Prostate gland (tissue), 2 donors: ENCODE measurements at regions not wholly inside any gene's neighbourhood (a gene's known extent, or its start where the extent isn't known, plus 50 kb on each side); places are given as distances from the start of the nearest gene placed in this dataset.

ENCODE experiments used
- DNase-seq: peaks from one replicate; pipeline ENCODE4 v3.0.0-alpha.2; 2019; ENCODE audit warnings: low spot score
- H3K27ac ChIP-seq, 2 donors: fragments of 200-600 bp; sonication (generic); 2 replicates each; pipeline ENCODE4 v1.5.1; 2017 to 2019
- H3K27me3 ChIP-seq: fragments of 200-600 bp; sonication (generic); replicated peaks from 2 replicates; pipeline ENCODE4 v1.5.1; 2019; ENCODE audit not compliant: insufficient read depth
- H3K36me3 ChIP-seq, 2 donors: fragments of 200-600 bp; sonication (generic); 1 replicate in 1 of 2; 2 replicates in 1 of 2; pipeline versions ENCODE4 v1.5.1 to v1.8.1; 2017 to 2019
- H3K4me1 ChIP-seq: fragments of 200-600 bp; sonication (generic); replicated peaks from 2 replicates; pipeline ENCODE4 v1.5.1; 2019
- H3K4me3 ChIP-seq, 2 donors: fragments of 200-600 bp; sonication (generic); 2 replicates each; pipeline ENCODE4 v1.5.1; 2017 to 2019
- H3K9me3 ChIP-seq: fragments of 200-600 bp; sonication (generic); 2 replicates; pipeline ENCODE4 v1.5.1; 2017
- POLR2A ChIP-seq: fragments of 450-650 bp; IDR thresholded peaks from one replicate; pipeline ENCODE4 v1.6.1; 2016; ENCODE audit warnings: antibody characterized with exemption, mild to moderate bottlenecking
- POLR2AphosphoS5 ChIP-seq: sonication (generic); formaldehyde crosslinking; IDR thresholded peaks from one replicate; pipeline ENCODE4 v1.6.1; 2017; ENCODE audit warnings: antibody characterized with exemption
- WGBS: methylation state at CpG from one replicate; pipeline ENCODE4 v1.1.5; 2018; 5-methylcytosine and 5-hydroxymethylcytosine counted together
- intact Hi-C: fragments of 100-400 bp; cut with DNase I; formaldehyde crosslinking; loops from one replicate; pipeline ENCODE4 v1.14.2; 2022
- TF ChIP-seq, protein P1 (sequence below), 4 experiments: fragments of 200-600 bp in 2 of 4; fragments of 450-650 bp in 2 of 4; sonication (generic) in 2 of 4; IDR thresholded peaks; 1 replicate in 3 of 4; 2 replicates in 1 of 4; pipeline ENCODE4 v1.5.1; 2016 to 2019; ENCODE audit warnings: antibody characterized with exemption in 4 of 4, mild to moderate bottlenecking in 2 of 4, moderate library complexity in 2 of 4

DNA sequence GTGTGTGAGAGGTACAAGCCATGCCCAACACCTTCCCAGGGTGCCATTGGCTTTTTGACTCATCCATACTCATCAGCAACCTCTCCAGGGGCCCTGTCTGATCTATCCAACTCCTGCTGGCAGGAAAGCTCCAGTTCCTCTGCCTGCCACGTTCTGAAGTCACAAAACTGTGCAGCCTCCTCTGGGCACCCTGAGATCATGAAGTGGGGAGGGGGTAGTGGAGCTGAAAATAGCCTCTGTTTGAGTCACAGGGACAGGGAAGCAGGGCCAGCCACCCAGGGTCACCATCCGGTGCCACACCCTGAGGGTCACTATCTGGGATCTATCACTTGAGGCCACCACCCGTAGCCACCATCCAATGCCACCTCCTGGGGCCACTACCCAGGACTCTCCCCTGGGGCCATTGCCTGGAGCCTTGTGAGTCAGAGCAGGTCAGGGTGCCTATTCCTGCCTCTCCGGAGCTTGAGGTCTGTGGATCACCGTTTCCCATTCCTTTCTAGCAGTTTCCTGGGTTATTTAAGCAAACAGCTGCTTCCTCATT is 172.1 kb downstream of the NUFIP1 start:
- WGBS, result 61% methylated on average over 5 of the region's 5 CpGs
- DNase-seq, result no peak

DNA sequence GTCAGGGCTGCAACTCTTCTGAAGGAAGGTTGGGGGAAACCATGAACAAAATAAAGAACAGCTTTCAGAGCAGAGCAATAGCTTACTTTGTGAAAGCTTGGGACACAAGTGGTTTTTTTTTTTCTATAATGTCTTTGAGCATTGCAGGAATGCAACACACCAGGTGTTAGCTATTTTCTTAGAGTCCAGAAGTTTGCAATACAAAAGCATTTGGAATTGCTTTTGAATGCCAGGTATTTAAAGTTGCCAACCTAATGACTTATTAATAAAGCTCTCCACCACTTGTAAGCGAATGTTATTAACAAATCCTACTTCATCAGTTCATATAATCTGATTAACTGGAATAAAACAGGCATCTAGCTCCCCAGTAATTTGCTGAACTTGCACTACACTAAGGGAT is 172.6 kb downstream of the NUFIP1 start:
- Histone ChIP-seq H3K27ac (no peak overlapping the region), H3K4me1 (no peaks in the 10 kb centered on the region), H3K27me3 (no peaks in the 10 kb centered on the region), H3K4me3 (no peak overlapping the region), H3K9me3 (no peaks in the 10 kb centered on the region), H3K36me3 (no peaks in the 10 kb centered on the region)
- no peak for DNase-seq
- TF ChIP-seq POLR2AphosphoS5 (no peak), POLR2A (no peak)
- TF ChIP-seq, protein P1, sequence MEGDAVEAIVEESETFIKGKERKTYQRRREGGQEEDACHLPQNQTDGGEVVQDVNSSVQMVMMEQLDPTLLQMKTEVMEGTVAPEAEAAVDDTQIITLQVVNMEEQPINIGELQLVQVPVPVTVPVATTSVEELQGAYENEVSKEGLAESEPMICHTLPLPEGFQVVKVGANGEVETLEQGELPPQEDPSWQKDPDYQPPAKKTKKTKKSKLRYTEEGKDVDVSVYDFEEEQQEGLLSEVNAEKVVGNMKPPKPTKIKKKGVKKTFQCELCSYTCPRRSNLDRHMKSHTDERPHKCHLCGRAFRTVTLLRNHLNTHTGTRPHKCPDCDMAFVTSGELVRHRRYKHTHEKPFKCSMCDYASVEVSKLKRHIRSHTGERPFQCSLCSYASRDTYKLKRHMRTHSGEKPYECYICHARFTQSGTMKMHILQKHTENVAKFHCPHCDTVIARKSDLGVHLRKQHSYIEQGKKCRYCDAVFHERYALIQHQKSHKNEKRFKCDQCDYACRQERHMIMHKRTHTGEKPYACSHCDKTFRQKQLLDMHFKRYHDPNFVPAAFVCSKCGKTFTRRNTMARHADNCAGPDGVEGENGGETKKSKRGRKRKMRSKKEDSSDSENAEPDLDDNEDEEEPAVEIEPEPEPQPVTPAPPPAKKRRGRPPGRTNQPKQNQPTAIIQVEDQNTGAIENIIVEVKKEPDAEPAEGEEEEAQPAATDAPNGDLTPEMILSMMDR (IDR thresholded peaks at IDR 0.05), result no peak
- intact Hi-C loops, result no loop called here
- 85% methylated on average over 1 of the region's 1 CpG for WGBS

More for the DNA sequence above, 172.1 kb downstream of the NUFIP1 start:
- Histone ChIP-seq H3K4me1 (no peaks in the 10 kb centered on the region), H3K36me3 (no peaks in the 10 kb centered on the region), H3K27me3 (no peaks in the 10 kb centered on the region), H3K27ac (no peak overlapping the region), H3K9me3 (no peaks in the 10 kb centered on the region), H3K4me3 (no peak overlapping the region)
- intact Hi-C loops, result no loop called here
- no peak for TF ChIP-seq POLR2AphosphoS5
- TF ChIP-seq, protein P1 (IDR thresholded peaks at IDR 0.05), result no peak
- TF ChIP-seq POLR2A, result no peak

DNA sequence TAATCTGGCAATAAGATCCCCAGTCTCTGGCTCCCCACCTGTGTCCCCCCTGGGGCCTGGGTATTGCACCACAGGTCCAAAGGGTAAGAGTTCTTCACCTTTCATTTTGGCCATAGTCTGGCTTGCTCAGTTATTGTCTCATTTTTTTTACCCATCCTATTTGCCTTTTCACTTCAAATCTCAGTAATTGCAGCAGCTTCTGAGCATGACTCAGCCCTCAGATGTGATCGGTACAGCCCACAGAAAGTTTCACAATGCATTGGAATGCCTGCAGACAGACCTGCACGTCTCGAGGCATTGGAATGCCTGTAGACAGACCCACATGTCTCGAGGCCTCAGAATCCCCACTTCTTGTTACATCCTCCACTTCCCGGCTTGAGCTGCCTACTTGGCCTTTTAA is 173.6 kb downstream of the NUFIP1 start:
- H3K36me3 ChIP-seq, result no peaks in the 10 kb centered on the region
- peak; percentile 30 for DNase-seq
- no peaks in the 10 kb centered on the region for H3K4me1 ChIP-seq
- whole genome bisulfite sequencing, result 35% methylated on average over 5 of the region's 5 CpGs
- TF ChIP-seq, protein P1 (IDR thresholded peaks at IDR 0.05), result no peak
- no peak for TF ChIP-seq POLR2A
- TF ChIP-seq POLR2AphosphoS5, result peak; percentile 19
- intact Hi-C loops, result no loop called here
- H3K4me3 ChIP-seq, result no peak overlapping the region
- H3K9me3 ChIP-seq, result no peaks in the 10 kb centered on the region
- H3K27me3 ChIP-seq, result no peaks in the 10 kb centered on the region
- H3K27ac ChIP-seq, result no peak overlapping the region

DNA sequence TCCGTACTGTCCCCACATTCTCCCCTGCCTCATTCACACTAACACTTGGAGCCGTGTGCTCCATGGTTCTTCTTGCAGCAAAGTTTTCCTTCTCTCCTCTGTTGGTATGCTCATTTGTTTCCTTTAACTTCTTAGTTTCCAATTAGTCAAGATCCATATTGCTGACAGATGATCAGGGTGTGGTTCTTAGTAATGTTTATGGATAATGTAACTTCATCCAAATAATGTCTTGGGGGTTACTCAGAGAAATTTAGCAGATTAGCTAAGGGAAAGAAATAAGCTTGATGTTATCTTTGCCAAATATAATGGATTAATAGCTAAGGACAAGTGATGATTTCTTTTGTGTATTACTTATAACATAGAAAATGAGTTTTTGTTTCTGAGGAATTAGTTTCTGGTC is 174.4 kb downstream of the NUFIP1 start:
- Histone ChIP-seq H3K9me3 (no peaks in the 10 kb centered on the region), H3K4me3 (no peak overlapping the region), H3K27me3 (no peaks in the 10 kb centered on the region), H3K4me1 (no peaks in the 10 kb centered on the region), H3K27ac (no peak overlapping the region), H3K36me3 (no peaks in the 10 kb centered on the region)
- WGBS, result 93% methylated on average over 2 of the region's 2 CpGs
- intact Hi-C loops, result no loop called here
- DNase-seq, result no peak
- TF ChIP-seq, protein P1 (IDR thresholded peaks at IDR 0.05), result no peak
- no peak for TF ChIP-seq POLR2AphosphoS5
- no peak for TF ChIP-seq POLR2A

DNA sequence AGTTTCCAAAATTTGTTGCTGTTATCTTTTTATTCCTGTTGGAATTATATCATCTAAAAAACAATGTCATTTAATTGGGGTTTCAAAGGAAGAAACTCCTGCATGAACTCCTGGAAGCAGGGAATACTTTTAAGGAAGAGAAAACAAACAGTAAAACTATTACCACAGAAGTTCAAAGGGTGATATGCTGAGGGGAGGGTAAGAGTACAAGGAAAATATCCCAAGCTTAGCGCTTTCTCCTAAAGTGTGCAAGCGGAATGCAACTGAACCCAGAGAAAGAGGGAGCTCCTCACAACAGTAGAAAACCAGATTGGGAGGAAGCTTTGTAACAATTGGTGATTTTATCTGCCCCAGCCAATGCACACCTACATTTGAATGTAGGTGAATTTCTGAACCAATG is 175.1 kb downstream of the NUFIP1 start:
- Histone ChIP-seq H3K36me3 (no peaks in the 10 kb centered on the region), H3K27ac (no peak overlapping the region), H3K27me3 (no peaks in the 10 kb centered on the region), H3K4me3 (no peak overlapping the region), H3K9me3 (no peaks in the 10 kb centered on the region), H3K4me1 (no peaks in the 10 kb centered on the region)
- TF ChIP-seq POLR2AphosphoS5, result no peak
- TF ChIP-seq POLR2A, result no peak
- TF ChIP-seq, protein P1 (IDR thresholded peaks at IDR 0.05), result no peak
- DNase-seq, result no peak
- intact Hi-C loops, result no loop called here
- 92% methylated on average over 2 of the region's 2 CpGs for WGBS
